ENCODE measurements at regions not wholly inside any gene's neighbourhood (a gene's known extent, or its start where the extent isn't known, plus 50 kb on each side); places are given as distances from the start of the nearest gene placed in this dataset.
A peak's percentile ranks its signal among the peaks of the same experiment; 100 is the strongest.
"Not testable (repeated sequence)": the region's sequence is repeated elsewhere in the genome, so short reads cannot be mapped to it uniquely, and the experiment has no call there.

- Histone ChIP-seq H3K27ac (ENCODE audit: low read length, poor library complexity, severe bottlenecking) (no peak overlapping the region), H3K4ac (ENCODE audit: low read depth in 1 of 2, low read length in 2 of 2) (no peak overlapping the region), H3K4me1 (ENCODE audit: control insufficient read depth, insufficient read depth, low read depth, low read length) (no peaks in the 10 kb centered on the region), H2BK5ac (ENCODE audit: low read depth, low read length, poor library complexity, severe bottlenecking) (no peak overlapping the region), H2BK120ac (ENCODE audit: low read depth, low read length) (no peak overlapping the region), H3K4me3 (ENCODE audit: insufficient read depth in 1 of 2, low read depth in 1 of 2, low read length in 2 of 2) (no peak overlapping the region), H4K8ac (ENCODE audit: low read length) (no peak overlapping the region), H3K27me3 (ENCODE audit: control insufficient read depth in 1 of 2, insufficient read depth in 1 of 2, low read length in 2 of 2) (peaks cover 0 to 89% of the 10 kb centered on the region in 2 experiments), H2BK15ac (ENCODE audit: low read depth, poor library complexity, severe bottlenecking) (no peak overlapping the region), H3K9me3 (ENCODE audit: control insufficient read depth, low read length) (no peaks in the 10 kb centered on the region), H3K23ac (ENCODE audit: low read length in 2 of 2) (no peak overlapping the region), H3K18ac (ENCODE audit: low read depth in 1 of 2, low read length in 2 of 2) (no peak overlapping the region), H4K91ac (ENCODE audit: low read length) (no peak overlapping the region), H3K79me1 (replicated peaks; ENCODE audit: low read length, poor library complexity, severe bottlenecking) (no peaks in the 10 kb centered on the region), H3K14ac (ENCODE audit: low read length in 2 of 2) (no peak overlapping the region), H3K4me2 (ENCODE audit: low read length, poor library complexity, severe bottlenecking) (no peak overlapping the region), H2AK5ac (ENCODE audit: low read length, severe bottlenecking) (no peak overlapping the region), H3K9ac (ENCODE audit: low read length) (no peak overlapping the region), H2AFZ (ENCODE audit: low read depth, low read length) (no peak overlapping the region), H3K36me3 (ENCODE audit: control insufficient read depth in 1 of 2, insufficient read depth in 2 of 2, low read depth in 1 of 2, low read length in 2 of 2) (no peaks in the 10 kb centered on the region), H2BK12ac (ENCODE audit: low read length in 2 of 2) (no peak overlapping the region)
- 43% methylated on average over 2 of the region's 3 CpGs for WGBS
- no peak for DNase-seq
Measured at GRCh38 chr12:114491916-114492315, 86.0 kb upstream of the TBX5 start.

DNA sequence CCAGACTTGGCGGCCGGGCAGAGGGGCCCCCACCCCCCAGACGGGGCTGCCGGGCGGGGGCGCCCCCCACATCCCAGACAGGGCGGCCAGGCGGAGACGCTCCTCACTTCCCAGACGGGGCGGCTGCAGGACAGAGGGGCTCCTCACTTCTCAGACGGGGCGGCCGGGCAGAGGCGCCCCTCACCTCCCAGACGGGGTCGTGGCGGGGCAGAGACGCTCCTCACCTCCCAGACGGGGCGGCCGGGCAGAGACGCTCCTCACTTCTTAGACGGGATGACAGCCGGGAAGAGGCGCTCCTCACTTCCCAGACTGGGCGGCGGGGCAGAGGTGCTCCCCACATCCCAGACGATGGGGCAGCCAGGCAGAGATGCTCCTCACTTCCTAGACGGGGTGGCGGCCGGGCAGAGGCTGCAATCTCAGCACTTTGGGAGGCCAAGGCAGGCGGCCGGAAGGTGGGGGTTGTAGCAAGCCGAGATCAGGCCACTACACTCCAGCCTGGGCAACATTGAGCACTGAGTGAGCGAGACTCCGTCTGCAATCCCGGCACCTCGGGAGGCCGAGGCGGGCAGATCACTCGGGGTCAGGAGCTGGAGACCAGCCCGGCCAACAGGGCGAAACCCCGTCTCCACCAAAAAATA lies 79.0 kb upstream of the TBX5 start:
- not testable (repeated sequence) for H2BK5ac ChIP-seq (ENCODE audit: low read depth, low read length, poor library complexity, severe bottlenecking); H3K14ac ChIP-seq (ENCODE audit: low read length in 2 of 2); H4K91ac ChIP-seq (ENCODE audit: low read length); H2AFZ ChIP-seq (ENCODE audit: low read depth, low read length); H2AK5ac ChIP-seq (ENCODE audit: low read length, severe bottlenecking); H3K79me1 ChIP-seq (replicated peaks; ENCODE audit: low read length, poor library complexity, severe bottlenecking); H3K36me3 ChIP-seq (ENCODE audit: control insufficient read depth in 1 of 2, insufficient read depth in 2 of 2, low read depth in 1 of 2, low read length in 2 of 2); H3K23ac ChIP-seq (ENCODE audit: low read length in 2 of 2); H2BK15ac ChIP-seq (ENCODE audit: low read depth, poor library complexity, severe bottlenecking); H4K8ac ChIP-seq (ENCODE audit: low read length); H3K9me3 ChIP-seq (ENCODE audit: control insufficient read depth, low read length); H3K18ac ChIP-seq (ENCODE audit: low read depth in 1 of 2, low read length in 2 of 2); H3K9ac ChIP-seq (ENCODE audit: low read length); H3K4ac ChIP-seq (ENCODE audit: low read depth in 1 of 2, low read length in 2 of 2); H3K4me2 ChIP-seq (ENCODE audit: low read length, poor library complexity, severe bottlenecking); H3K4me1 ChIP-seq (ENCODE audit: control insufficient read depth, insufficient read depth, low read depth, low read length); H2BK12ac ChIP-seq (ENCODE audit: low read length in 2 of 2); H2BK120ac ChIP-seq (ENCODE audit: low read depth, low read length); H3K27ac ChIP-seq (ENCODE audit: low read length, poor library complexity, severe bottlenecking); DNase-seq; H3K4me3 ChIP-seq (ENCODE audit: insufficient read depth in 1 of 2, low read depth in 1 of 2, low read length in 2 of 2)
- peaks cover 27 to 73% of the 10 kb centered on the region in 2 experiments for H3K27me3 ChIP-seq (ENCODE audit: control insufficient read depth in 1 of 2, insufficient read depth in 1 of 2, low read length in 2 of 2)
- WGBS: 92% methylated on average over 35 of the region's 45 CpGs

DNA sequence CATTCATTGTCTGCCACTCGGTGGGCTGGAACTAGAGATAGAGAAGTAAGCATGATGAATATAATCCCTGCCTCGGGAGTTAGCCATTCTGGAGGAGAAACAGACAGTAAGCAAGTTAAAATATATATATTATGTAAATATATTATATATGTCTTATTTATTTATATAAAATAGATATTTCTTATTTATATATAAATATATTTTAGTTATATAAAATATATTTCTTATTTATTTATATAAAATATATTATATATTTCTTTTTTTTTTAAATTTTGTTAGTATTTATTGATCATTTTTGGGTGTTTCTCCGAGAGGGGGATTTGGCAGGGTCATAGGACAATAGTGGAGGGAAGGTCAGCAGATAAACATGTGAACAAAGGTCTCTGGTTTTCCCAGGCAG lies 78.1 kb upstream of the TBX5 start:
- H3K36me3 ChIP-seq (ENCODE audit: control insufficient read depth in 1 of 2, insufficient read depth in 2 of 2, low read depth in 1 of 2, low read length in 2 of 2): no peaks in the 10 kb centered on the region
- no peak overlapping the region for H3K18ac ChIP-seq (ENCODE audit: low read depth in 1 of 2, low read length in 2 of 2)
- no CpG with 5 or more reads among the region's 3 CpGs for WGBS
- H4K8ac ChIP-seq (ENCODE audit: low read length): no peak overlapping the region
- H3K4ac ChIP-seq (ENCODE audit: low read depth in 1 of 2, low read length in 2 of 2): no peak overlapping the region
- H3K9ac ChIP-seq (ENCODE audit: low read length): no peak overlapping the region
- H2BK15ac ChIP-seq (ENCODE audit: low read depth, poor library complexity, severe bottlenecking): no peak overlapping the region
- H3K27ac ChIP-seq (ENCODE audit: low read length, poor library complexity, severe bottlenecking): no peak overlapping the region
- no peaks in the 10 kb centered on the region for H3K79me1 ChIP-seq (replicated peaks; ENCODE audit: low read length, poor library complexity, severe bottlenecking)
- DNase-seq: no peak
- peaks cover 36 to 73% of the 10 kb centered on the region in 2 experiments for H3K27me3 ChIP-seq (ENCODE audit: control insufficient read depth in 1 of 2, insufficient read depth in 1 of 2, low read length in 2 of 2)
- peaks cover 2% of the 10 kb centered on the region for H3K4me1 ChIP-seq (ENCODE audit: control insufficient read depth, insufficient read depth, low read depth, low read length)
- no peak overlapping the region for H2AK5ac ChIP-seq (ENCODE audit: low read length, severe bottlenecking)
- H2BK5ac ChIP-seq (ENCODE audit: low read depth, low read length, poor library complexity, severe bottlenecking): no peak overlapping the region
- H4K91ac ChIP-seq (ENCODE audit: low read length): no peak overlapping the region
- no peak overlapping the region for H3K4me3 ChIP-seq (ENCODE audit: insufficient read depth in 1 of 2, low read depth in 1 of 2, low read length in 2 of 2)
- H2AFZ ChIP-seq (ENCODE audit: low read depth, low read length): no peak overlapping the region
- H3K23ac ChIP-seq (ENCODE audit: low read length in 2 of 2): no peak overlapping the region
- H3K9me3 ChIP-seq (ENCODE audit: control insufficient read depth, low read length): peaks cover 4% of the 10 kb centered on the region
- no peak overlapping the region for H2BK120ac ChIP-seq (ENCODE audit: low read depth, low read length)
- H2BK12ac ChIP-seq (ENCODE audit: low read length in 2 of 2): no peak overlapping the region
- no peak overlapping the region for H3K4me2 ChIP-seq (ENCODE audit: low read length, poor library complexity, severe bottlenecking)
- no peak overlapping the region for H3K14ac ChIP-seq (ENCODE audit: low read length in 2 of 2)

DNA sequence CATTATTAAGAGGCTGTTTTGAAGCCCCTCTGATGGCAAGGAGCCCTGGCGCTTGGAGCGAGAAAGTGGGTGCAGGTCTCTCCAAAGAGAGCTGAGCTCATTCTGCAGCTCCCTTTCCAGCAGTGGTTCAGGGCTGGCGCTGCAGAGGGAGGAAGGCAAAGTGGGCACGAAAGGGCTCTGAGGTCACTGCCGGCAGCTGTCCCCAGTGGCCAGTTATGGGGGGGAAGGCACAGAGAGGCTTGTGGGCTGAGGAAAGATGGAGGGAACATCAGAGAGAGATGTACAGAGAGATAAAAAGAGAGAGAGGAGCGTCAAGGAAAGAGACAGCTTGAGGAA lies 75.2 kb upstream of the TBX5 start:
- no peak overlapping the region for H2BK12ac ChIP-seq (ENCODE audit: low read length in 2 of 2)
- H3K9ac ChIP-seq (ENCODE audit: low read length): peak overlapping the region; percentile 76
- H4K91ac ChIP-seq (ENCODE audit: low read length): no peak overlapping the region
- H3K14ac ChIP-seq (ENCODE audit: low read length in 2 of 2): no peak overlapping the region
- H2AK5ac ChIP-seq (ENCODE audit: low read length, severe bottlenecking): no peak overlapping the region
- H4K8ac ChIP-seq (ENCODE audit: low read length): no peak overlapping the region
- no peak overlapping the region for H2BK120ac ChIP-seq (ENCODE audit: low read depth, low read length)
- peaks cover 2% of the 10 kb centered on the region for H3K9me3 ChIP-seq (ENCODE audit: control insufficient read depth, low read length)
- 20% methylated on average over 6 of the region's 6 CpGs for WGBS
- peak overlapping the region in 1 of 2 experiments; percentile 86 for H3K4me3 ChIP-seq (ENCODE audit: insufficient read depth in 1 of 2, low read depth in 1 of 2, low read length in 2 of 2)
- H3K79me1 ChIP-seq (replicated peaks; ENCODE audit: low read length, poor library complexity, severe bottlenecking): no peaks in the 10 kb centered on the region
- H3K23ac ChIP-seq (ENCODE audit: low read length in 2 of 2): no peak overlapping the region
- no peak overlapping the region for H2BK15ac ChIP-seq (ENCODE audit: low read depth, poor library complexity, severe bottlenecking)
- no peak for DNase-seq
- H2AFZ ChIP-seq (ENCODE audit: low read depth, low read length): no peak overlapping the region
- no peaks in the 10 kb centered on the region for H3K36me3 ChIP-seq (ENCODE audit: control insufficient read depth in 1 of 2, insufficient read depth in 2 of 2, low read depth in 1 of 2, low read length in 2 of 2)
- H3K4me2 ChIP-seq (ENCODE audit: low read length, poor library complexity, severe bottlenecking): no peak overlapping the region
- no peak overlapping the region for H3K4ac ChIP-seq (ENCODE audit: low read depth in 1 of 2, low read length in 2 of 2)
- peaks cover 45 to 71% of the 10 kb centered on the region in 2 experiments for H3K27me3 ChIP-seq (ENCODE audit: control insufficient read depth in 1 of 2, insufficient read depth in 1 of 2, low read length in 2 of 2)
- no peak overlapping the region for H3K27ac ChIP-seq (ENCODE audit: low read length, poor library complexity, severe bottlenecking)
- H2BK5ac ChIP-seq (ENCODE audit: low read depth, low read length, poor library complexity, severe bottlenecking): no peak overlapping the region
- H3K18ac ChIP-seq (ENCODE audit: low read depth in 1 of 2, low read length in 2 of 2): no peak overlapping the region
- peaks cover 2% of the 10 kb centered on the region for H3K4me1 ChIP-seq (ENCODE audit: control insufficient read depth, insufficient read depth, low read depth, low read length)
